Endothelial cell of umbilical vein (primary cell): ENCODE measurements at regions not wholly inside any gene's neighbourhood (a gene's known extent, or its start where the extent isn't known, plus 50 kb on each side); places are given as distances from the start of the nearest gene placed in this dataset.

Source experiments
- CTCF ChIP-seq, 2 donors: IDR thresholded peaks; 1 replicate in 1 of 2; 2 replicates in 1 of 2; pipeline ENCODE4 v1.5.1; 2011; ENCODE audit warnings: low read length in 2 of 2, mild to moderate bottlenecking in 2 of 2, moderate library complexity in 2 of 2, control low read depth in 1 of 2, inconsistent platforms in 1 of 2, low read depth in 1 of 2; ENCODE audit not compliant: insufficient read depth in 1 of 2; ENCODE audit errors: extremely low read depth in 1 of 2
- EZH2 ChIP-seq: IDR thresholded peaks from 2 replicates; pipeline ENCODE4 v1.6.1; 2012; ENCODE audit warnings: borderline replicate concordance, low read depth, mild to moderate bottlenecking, moderate library complexity, low read length, inconsistent platforms; ENCODE audit not compliant: severe bottlenecking
- FOS ChIP-seq: IDR thresholded peaks from 2 replicates; pipeline ENCODE4 v1.6.1; 2011; ENCODE audit warnings: mild to moderate bottlenecking, low read length, moderate library complexity, borderline replicate concordance; ENCODE audit not compliant: insufficient read depth
- GATA2 ChIP-seq: IDR thresholded peaks from 2 replicates; pipeline ENCODE4 v1.7.0; 2011; ENCODE audit warnings: low read depth, mild to moderate bottlenecking, moderate library complexity, mixed read lengths, low read length; ENCODE audit not compliant: insufficient read length, insufficient read depth
- JUN ChIP-seq: IDR thresholded peaks from 2 replicates; pipeline ENCODE4 v1.6.1; 2011; ENCODE audit warnings: borderline replicate concordance, low read depth; ENCODE audit not compliant: insufficient read length, insufficient read depth
- MAX ChIP-seq: IDR thresholded peaks from 2 replicates; pipeline ENCODE4 v1.6.1; 2011; ENCODE audit not compliant: insufficient read depth, insufficient read length
- MYC ChIP-seq: IDR thresholded peaks from one replicate; pipeline ENCODE4 v1.6.1; 2011; ENCODE audit warnings: mild to moderate bottlenecking, low read depth, low read length
- POLR2A ChIP-seq: IDR thresholded peaks from 2 replicates; pipeline ENCODE4 v1.6.1; 2012; ENCODE audit warnings: low read depth, mild to moderate bottlenecking, control low read depth, low read length
- POLR2AphosphoS5 ChIP-seq: IDR thresholded peaks from 2 replicates; pipeline ENCODE4 v1.6.1; 2012; ENCODE audit warnings: low read depth, mild to moderate bottlenecking, control low read depth, low read length, moderate library complexity; ENCODE audit not compliant: insufficient read depth

- TF ChIP-seq CTCF (IDR thresholded peaks at IDR 0.05; ENCODE audit: extremely low read depth in 1 of 2, insufficient read depth in 1 of 2, low read depth in 1 of 2, low read length in 2 of 2) (no peak), POLR2AphosphoS5 (no peak), MAX (no peak), EZH2 (no peak), FOS (no peak), JUN (no peak), POLR2A (no peak), MYC (no peak), GATA2 (no peak)
Measured at GRCh38 chr1:173266841-173267240, 59.7 kb upstream of the TNFSF4 start.
